ENCODE measurements at regions not wholly inside any gene's neighbourhood (a gene's known extent, or its start where the extent isn't known, plus 50 kb on each side); places are given as distances from the start of the nearest gene placed in this dataset.

DNA sequence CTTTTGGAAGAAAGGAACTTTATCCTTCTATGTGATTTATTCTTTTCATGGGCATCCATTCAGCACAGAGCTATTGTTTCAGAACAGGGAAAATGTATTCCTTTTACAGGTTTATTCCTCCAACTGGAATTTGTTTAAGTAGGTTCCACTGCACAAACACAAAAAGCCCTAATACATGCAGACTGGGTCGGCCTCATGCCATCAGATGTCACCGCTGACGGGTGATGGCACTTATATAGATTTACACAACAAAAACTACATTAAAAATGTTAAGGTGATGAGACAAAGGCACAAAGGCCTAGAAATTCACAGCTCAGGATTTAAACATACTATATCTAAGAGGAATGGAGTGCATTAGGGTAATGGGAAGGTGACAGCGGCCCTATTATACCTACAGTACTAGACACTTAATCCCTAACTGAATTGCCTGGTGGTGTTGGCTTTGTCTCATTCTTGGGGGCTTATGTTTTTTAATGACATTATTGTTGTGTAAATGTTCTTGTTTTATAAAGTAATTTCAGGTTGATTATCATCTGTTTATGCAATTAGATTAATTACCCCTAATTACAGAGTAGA is 276.4 kb upstream of the PSMD7 start:
- no peak overlapping the region for H3K4me3 Mint-ChIP-seq
- no peaks in the 10 kb centered on the region for H3K9me3 Mint-ChIP-seq (ENCODE audit: insufficient read depth)
- no peaks in the 10 kb centered on the region for H3K27me3 Mint-ChIP-seq (ENCODE audit: low read depth)
- POLR2A ChIA-PET = no interaction called here
- no peaks in the 10 kb centered on the region for H3K4me1 Mint-ChIP-seq (ENCODE audit: low read depth)
- CTCF ChIA-PET = no interaction called here
- ATAC-seq (no peak), DNase-seq (no peak)
- no peaks in the 10 kb centered on the region for H3K36me3 Mint-ChIP-seq (ENCODE audit: low read depth)
- H3K27ac Mint-ChIP-seq = no peak overlapping the region

DNA sequence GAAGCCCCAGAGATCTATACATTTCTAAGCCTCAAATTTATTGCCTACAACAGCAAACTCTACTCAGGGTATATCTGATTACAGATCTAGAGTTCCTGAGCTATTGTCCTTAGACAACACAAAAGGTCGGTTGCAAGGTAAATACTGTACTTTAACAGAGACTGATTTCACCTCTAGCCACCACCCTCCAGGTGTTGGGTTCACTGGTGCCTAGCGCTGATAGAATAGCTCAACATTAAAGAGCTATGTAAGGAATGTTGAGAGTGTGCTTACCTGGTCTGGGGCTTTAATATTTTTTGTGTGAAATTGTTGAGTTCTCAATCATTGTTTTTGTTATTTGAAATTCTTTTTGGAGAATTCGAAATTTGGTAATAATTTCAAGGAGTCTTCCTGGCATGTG is 277.0 kb upstream of the PSMD7 start:
- H3K27ac Mint-ChIP-seq = no peak overlapping the region
- no peak for ATAC-seq
- ChIA-PET POLR2A (no interaction called here), CTCF (no interaction called here)
- DNase-seq = no peak
- H3K27me3 Mint-ChIP-seq (ENCODE audit: low read depth) = no peaks in the 10 kb centered on the region
- no peaks in the 10 kb centered on the region for H3K9me3 Mint-ChIP-seq (ENCODE audit: insufficient read depth)
- H3K36me3 Mint-ChIP-seq (ENCODE audit: low read depth) = no peaks in the 10 kb centered on the region
- no peaks in the 10 kb centered on the region for H3K4me1 Mint-ChIP-seq (ENCODE audit: low read depth)
- H3K4me3 Mint-ChIP-seq = no peak overlapping the region

DNA sequence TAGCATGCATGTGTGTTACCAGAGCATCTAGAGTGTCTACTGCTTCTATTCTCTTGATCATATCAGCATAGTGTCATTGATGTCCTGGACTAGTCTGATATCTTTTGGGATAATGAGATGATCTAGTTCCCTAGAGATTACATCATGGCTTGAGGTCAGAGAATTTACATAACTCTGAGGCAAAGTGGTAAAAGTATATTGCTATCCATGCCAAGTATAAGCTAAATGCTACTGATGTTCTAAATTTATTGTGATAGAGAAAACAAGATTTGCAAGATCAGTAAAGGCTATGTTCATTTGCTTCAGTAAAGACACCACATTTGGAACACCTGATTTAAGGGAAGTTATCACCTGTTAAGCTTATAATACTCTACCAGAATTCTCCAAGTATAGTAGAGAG is 280.7 kb upstream of the PSMD7 start:
- ATAC-seq (no peak), DNase-seq (no peak)
- ChIA-PET CTCF (no interaction called here), POLR2A (no interaction called here)
- no peaks in the 10 kb centered on the region for H3K36me3 Mint-ChIP-seq (ENCODE audit: low read depth)
- no peak overlapping the region for H3K4me3 Mint-ChIP-seq
- H3K27me3 Mint-ChIP-seq (ENCODE audit: low read depth) = no peaks in the 10 kb centered on the region
- H3K27ac Mint-ChIP-seq = no peak overlapping the region
- H3K4me1 Mint-ChIP-seq (ENCODE audit: low read depth) = no peaks in the 10 kb centered on the region
- H3K9me3 Mint-ChIP-seq (ENCODE audit: insufficient read depth) = no peaks in the 10 kb centered on the region

DNA sequence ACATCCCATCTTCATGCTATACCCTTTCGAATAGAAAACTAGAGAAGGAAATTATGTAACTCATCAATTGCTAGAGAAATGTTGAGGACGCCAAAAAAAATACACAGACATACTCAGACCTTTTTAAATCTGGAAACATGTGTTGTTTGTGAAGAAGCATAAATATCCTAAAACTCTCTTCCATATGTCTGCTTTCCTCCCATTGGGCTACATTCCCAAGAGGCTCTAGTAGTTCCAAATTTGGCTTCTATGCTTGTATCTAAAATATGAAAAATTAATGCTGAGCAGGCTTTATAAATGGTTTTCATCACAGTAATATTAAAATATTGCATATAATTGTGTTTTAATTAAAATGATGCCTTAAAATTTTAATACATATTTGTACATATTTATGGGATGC is 297.9 kb upstream of the PSMD7 start:
- Mint-ChIP-seq H3K4me3 (no peak overlapping the region), H3K27me3 (ENCODE audit: low read depth) (no peaks in the 10 kb centered on the region), H3K27ac (no peak overlapping the region), H3K36me3 (ENCODE audit: low read depth) (no peaks in the 10 kb centered on the region), H3K4me1 (ENCODE audit: low read depth) (no peaks in the 10 kb centered on the region), H3K9me3 (ENCODE audit: insufficient read depth) (no peaks in the 10 kb centered on the region)
- ATAC-seq (no peak), DNase-seq (no peak)
- CTCF ChIA-PET = no interaction called here
- POLR2A ChIA-PET = no interaction called here

DNA sequence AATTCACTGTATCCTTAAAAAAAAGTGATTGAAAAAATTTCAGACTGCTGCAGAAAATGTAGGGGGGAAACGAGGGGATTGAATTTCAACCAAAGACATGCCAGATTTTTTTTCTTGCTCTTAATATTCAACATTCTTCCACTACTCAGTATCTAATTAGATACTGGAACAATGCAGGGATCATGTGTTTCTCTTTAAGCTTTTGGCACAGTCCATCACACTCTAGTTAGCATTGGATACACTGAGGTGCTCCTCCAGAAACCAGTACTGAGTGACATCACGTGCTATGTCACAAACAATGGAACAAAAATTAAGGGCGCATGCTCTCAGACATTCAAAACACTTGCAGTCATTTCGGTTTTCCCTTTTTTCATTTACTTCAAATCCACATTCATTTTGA is 298.6 kb upstream of the PSMD7 start:
- H3K4me1 Mint-ChIP-seq (ENCODE audit: low read depth) = no peaks in the 10 kb centered on the region
- no peak overlapping the region for H3K4me3 Mint-ChIP-seq
- no peak for DNase-seq
- H3K27ac Mint-ChIP-seq = no peak overlapping the region
- POLR2A ChIA-PET = no interaction called here
- no peak for ATAC-seq
- CTCF ChIA-PET = no interaction called here
- H3K27me3 Mint-ChIP-seq (ENCODE audit: low read depth) = no peaks in the 10 kb centered on the region
- H3K9me3 Mint-ChIP-seq (ENCODE audit: insufficient read depth) = no peaks in the 10 kb centered on the region
- no peaks in the 10 kb centered on the region for H3K36me3 Mint-ChIP-seq (ENCODE audit: low read depth)

DNA sequence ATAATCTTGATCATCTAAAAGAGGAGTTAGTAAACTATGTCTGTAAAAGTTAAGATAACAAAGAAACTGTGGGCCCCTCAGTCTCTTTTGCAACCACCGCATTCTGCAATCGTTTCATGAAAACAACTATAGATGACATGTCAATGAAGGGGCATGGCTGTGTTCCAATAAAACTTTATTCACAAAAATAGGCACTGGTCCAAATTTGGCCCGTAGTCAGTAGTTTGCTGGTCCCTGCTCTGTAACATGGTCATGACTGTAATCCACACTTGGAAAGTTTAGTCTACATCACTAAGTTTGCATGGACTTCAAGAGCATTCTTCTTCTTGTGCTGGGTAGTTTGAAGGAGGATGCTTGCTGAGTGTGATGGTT is 299.3 kb upstream of the PSMD7 start:
- POLR2A ChIA-PET = no interaction called here
- Mint-ChIP-seq H3K9me3 (ENCODE audit: insufficient read depth) (no peaks in the 10 kb centered on the region), H3K4me3 (no peak overlapping the region), H3K4me1 (ENCODE audit: low read depth) (no peaks in the 10 kb centered on the region), H3K36me3 (ENCODE audit: low read depth) (no peaks in the 10 kb centered on the region), H3K27ac (no peak overlapping the region), H3K27me3 (ENCODE audit: low read depth) (no peaks in the 10 kb centered on the region)
- CTCF ChIA-PET = no interaction called here
- DNase-seq (no peak), ATAC-seq (no peak)

DNA sequence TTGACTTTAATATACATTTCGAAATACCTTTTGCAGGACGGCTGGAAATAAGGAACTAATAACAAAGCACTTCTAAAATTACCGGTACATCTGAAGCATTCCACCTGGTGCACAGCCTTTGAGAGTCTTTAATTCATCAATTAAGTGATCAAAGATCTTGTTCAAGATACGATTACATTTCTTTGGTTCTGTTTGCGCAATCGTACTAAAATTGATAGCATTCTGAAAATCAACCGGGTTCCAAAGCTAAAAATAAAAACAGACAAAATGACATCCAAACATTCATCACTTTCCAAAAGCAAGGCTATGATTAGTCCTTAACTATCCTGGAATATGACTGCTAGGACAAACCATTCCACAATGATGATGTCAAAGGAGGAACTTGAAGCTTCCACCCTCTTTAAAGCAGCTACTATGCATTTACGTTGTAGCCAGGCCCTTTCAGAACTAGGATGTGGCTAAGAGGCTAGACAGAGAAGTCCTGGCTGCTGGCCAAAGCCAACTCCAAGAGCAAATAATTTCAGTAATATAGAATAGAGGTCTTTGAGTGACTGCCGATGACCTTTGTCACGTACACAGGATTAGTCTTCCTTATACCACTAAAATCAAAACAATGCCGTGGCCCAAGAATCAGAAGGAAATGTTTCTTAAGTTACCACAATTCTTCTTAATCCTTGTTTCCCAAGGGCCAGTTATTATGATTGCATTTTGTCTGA is 299.8 kb upstream of the PSMD7 start:
- POLR2A ChIA-PET = no interaction called here
- no peak for DNase-seq
- no peaks in the 10 kb centered on the region for H3K36me3 Mint-ChIP-seq (ENCODE audit: low read depth)
- H3K4me3 Mint-ChIP-seq = no peak overlapping the region
- no peaks in the 10 kb centered on the region for H3K27me3 Mint-ChIP-seq (ENCODE audit: low read depth)
- H3K4me1 Mint-ChIP-seq (ENCODE audit: low read depth) = no peaks in the 10 kb centered on the region
- CTCF ChIA-PET = no interaction called here
- no peak for ATAC-seq
- H3K27ac Mint-ChIP-seq = no peak overlapping the region
- H3K9me3 Mint-ChIP-seq (ENCODE audit: insufficient read depth) = no peaks in the 10 kb centered on the region

DNA sequence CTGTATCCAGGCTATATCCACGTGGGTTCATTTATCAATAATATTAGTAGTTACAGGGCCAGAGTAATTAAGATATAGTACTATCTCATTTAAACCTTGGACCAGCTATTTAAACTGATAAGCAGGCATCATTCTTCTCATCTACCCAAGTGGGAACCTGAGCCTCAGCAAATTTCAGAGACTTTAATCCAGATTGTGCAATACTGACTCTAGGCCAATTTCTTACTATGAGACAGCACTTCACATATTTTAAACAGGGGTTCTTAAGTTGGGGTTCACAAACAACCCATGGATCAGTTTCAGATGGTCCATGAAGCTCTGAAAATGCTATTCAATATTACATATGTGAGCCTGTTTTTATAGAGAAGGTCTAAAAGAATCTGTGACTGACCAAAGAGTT is 302.7 kb upstream of the PSMD7 start:
- no peak for DNase-seq
- H3K27ac Mint-ChIP-seq = no peak overlapping the region
- H3K9me3 Mint-ChIP-seq (ENCODE audit: insufficient read depth) = no peaks in the 10 kb centered on the region
- CTCF ChIA-PET = no interaction called here
- H3K4me1 Mint-ChIP-seq (ENCODE audit: low read depth) = no peaks in the 10 kb centered on the region
- no peaks in the 10 kb centered on the region for H3K27me3 Mint-ChIP-seq (ENCODE audit: low read depth)
- no peaks in the 10 kb centered on the region for H3K36me3 Mint-ChIP-seq (ENCODE audit: low read depth)
- POLR2A ChIA-PET = interaction anchor here (0.6 kb wide), 1 partner anchor 1208 kb away, joined by 3 read pairs; no protein-coding TSS in a partner anchor
- no peak for ATAC-seq
- no peak overlapping the region for H3K4me3 Mint-ChIP-seq

DNA sequence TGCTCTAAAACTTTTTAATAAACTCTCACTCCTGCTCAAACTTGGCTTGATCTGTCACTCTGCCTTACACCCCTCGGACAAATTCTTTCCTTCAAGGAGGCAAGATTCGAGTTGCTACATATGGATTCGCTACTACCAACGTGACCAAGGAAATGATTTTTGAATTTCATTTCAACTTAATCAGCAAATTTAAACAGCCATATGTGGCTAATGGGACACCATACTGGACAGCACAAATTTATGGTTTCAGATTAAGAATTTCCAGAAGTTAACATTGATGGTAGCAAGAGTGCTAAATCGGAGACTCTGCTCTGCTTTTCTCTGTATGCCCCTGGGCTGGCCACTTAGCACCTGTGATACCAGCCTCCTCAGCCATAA is 318.2 kb upstream of the PSMD7 start:
- POLR2A ChIA-PET = no interaction called here
- no peak overlapping the region for H3K4me3 Mint-ChIP-seq
- no peaks in the 10 kb centered on the region for H3K36me3 Mint-ChIP-seq (ENCODE audit: low read depth)
- ATAC-seq = no peak
- H3K27ac Mint-ChIP-seq = no peak overlapping the region
- H3K27me3 Mint-ChIP-seq (ENCODE audit: low read depth) = no peaks in the 10 kb centered on the region
- H3K4me1 Mint-ChIP-seq (ENCODE audit: low read depth) = no peaks in the 10 kb centered on the region
- no peak for DNase-seq
- CTCF ChIA-PET = no interaction called here
- peaks cover 3% of the 10 kb centered on the region for H3K9me3 Mint-ChIP-seq (ENCODE audit: insufficient read depth)

DNA sequence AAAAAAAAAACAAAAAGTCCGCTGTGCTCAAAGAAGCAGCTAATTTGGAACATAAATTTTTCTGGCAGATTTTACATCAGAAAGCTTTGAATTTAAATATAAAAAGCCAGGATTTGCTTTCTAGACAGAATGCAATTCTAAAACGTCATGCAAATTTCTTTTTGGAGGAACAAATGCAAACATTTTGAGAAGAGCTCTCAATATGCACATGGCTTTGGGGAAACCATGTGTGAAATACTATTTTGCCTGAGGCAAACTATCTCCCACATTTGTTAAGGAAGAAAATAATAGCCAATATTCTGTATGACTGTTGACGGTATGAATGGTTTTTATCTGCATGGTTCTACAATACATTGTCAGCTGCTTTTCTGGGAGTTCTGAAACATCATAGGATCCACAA is 320.0 kb upstream of the PSMD7 start:
- Mint-ChIP-seq H3K9me3 (ENCODE audit: insufficient read depth) (peaks cover 3% of the 10 kb centered on the region), H3K4me3 (no peak overlapping the region), H3K27me3 (ENCODE audit: low read depth) (no peaks in the 10 kb centered on the region), H3K4me1 (ENCODE audit: low read depth) (no peaks in the 10 kb centered on the region), H3K36me3 (ENCODE audit: low read depth) (no peaks in the 10 kb centered on the region), H3K27ac (no peak overlapping the region)
- ATAC-seq (no peak), DNase-seq (no peak)
- POLR2A ChIA-PET = no interaction called here
- CTCF ChIA-PET = no interaction called here

DNA sequence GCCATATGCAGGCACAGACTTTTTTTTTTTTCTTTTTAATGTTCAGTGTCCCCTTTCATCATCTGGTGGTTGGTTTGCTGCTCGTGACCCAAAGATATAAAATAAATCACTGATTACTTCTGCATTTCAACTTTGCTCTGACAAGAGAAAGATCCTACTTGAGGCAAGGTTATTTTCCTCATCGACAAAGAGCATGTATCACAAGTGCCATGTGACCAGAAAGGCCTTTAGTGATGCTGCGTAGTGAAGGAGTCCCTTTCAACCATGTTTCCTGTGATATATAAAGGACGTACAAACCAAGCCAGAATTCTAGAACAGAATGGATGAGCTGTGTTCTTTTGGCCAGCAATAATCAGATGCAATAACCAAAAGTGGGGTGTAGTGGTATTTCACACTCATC is 323.4 kb upstream of the PSMD7 start:
- Mint-ChIP-seq H3K27me3 (ENCODE audit: low read depth) (no peaks in the 10 kb centered on the region), H3K36me3 (ENCODE audit: low read depth) (no peaks in the 10 kb centered on the region), H3K9me3 (ENCODE audit: insufficient read depth) (no peaks in the 10 kb centered on the region), H3K4me3 (no peak overlapping the region), H3K4me1 (ENCODE audit: low read depth) (no peaks in the 10 kb centered on the region), H3K27ac (no peak overlapping the region)
- CTCF ChIA-PET = no interaction called here
- no peak for DNase-seq
- POLR2A ChIA-PET = no interaction called here
- ATAC-seq = no peak

DNA sequence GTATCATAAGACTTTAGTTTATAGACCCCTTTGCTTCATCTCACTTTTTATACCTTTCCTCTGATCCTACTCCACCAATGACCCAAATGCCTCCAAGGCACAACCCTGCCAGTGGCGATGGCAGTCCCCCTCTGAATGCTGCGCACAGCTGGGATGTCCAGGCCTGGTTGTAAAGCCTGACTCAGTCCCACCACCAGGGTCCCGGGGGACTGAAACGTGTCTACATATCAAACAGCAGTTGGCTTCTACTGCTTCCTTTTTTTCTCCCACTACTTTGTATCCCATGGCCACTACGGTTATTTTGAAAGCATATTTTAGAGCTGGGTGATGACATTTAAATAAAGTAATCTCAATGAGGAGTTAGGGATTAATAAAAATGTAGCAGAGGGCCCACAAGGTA is 329.8 kb upstream of the PSMD7 start:
- Mint-ChIP-seq H3K36me3 (ENCODE audit: low read depth) (no peaks in the 10 kb centered on the region), H3K27me3 (ENCODE audit: low read depth) (no peaks in the 10 kb centered on the region), H3K9me3 (ENCODE audit: insufficient read depth) (no peaks in the 10 kb centered on the region), H3K27ac (no peak overlapping the region), H3K4me1 (ENCODE audit: low read depth) (no peaks in the 10 kb centered on the region), H3K4me3 (no peak overlapping the region)
- ATAC-seq (no peak), DNase-seq (no peak)
- ChIA-PET POLR2A (no interaction called here), CTCF (no interaction called here)

DNA sequence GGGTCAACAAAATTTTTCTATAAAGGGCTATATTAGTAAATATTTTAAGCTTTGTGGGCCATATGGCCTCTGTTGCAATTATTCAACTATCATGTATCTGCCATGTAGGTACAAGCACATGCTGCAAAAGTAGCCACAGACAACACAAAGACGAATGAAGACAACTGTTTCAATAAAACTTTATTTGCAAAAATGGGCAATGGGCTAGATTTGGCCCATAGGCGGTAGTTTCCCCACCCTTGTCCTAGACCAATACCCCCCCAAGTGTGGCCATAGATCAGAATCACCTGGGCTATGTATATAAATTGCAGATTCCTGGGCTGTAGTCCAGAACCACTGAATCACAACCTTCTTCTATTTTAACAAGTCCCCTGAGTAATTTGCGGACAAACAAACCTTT is 331.0 kb upstream of the PSMD7 start:
- Mint-ChIP-seq H3K9me3 (ENCODE audit: insufficient read depth) (no peaks in the 10 kb centered on the region), H3K27me3 (ENCODE audit: low read depth) (no peaks in the 10 kb centered on the region)
- POLR2A ChIA-PET = no interaction called here

More for the DNA sequence above, 331.0 kb upstream of the PSMD7 start:
- H3K36me3 Mint-ChIP-seq (ENCODE audit: low read depth) = no peaks in the 10 kb centered on the region
- H3K4me1 Mint-ChIP-seq (ENCODE audit: low read depth) = no peaks in the 10 kb centered on the region
- DNase-seq (no peak), ATAC-seq (no peak)
- CTCF ChIA-PET = no interaction called here
- no peak overlapping the region for H3K27ac Mint-ChIP-seq
- no peak overlapping the region for H3K4me3 Mint-ChIP-seq
